Pancreas (tissue), 10 donors: ENCODE measurements at regions not wholly inside any gene's neighbourhood (a gene's known extent, or its start where the extent isn't known, plus 50 kb on each side); places are given as distances from the start of the nearest gene placed in this dataset.
"Not testable (repeated sequence)": the region's sequence is repeated elsewhere in the genome, so short reads cannot be mapped to it uniquely, and the experiment has no call there.

ENCODE experiments used
- ATAC-seq, 4 donors: fragments of 200-7000 bp; cut with Tn5 transposase; one replicate each; pipeline versions ENCODE4 v1.8.0 to v1.9.1; 2020; ENCODE audit warnings: mild to moderate bottlenecking in 4 of 4, moderate library complexity in 4 of 4
- DNase-seq, 6 donors: peaks; one replicate each; pipeline ENCODE4 v3.0.0-alpha.2; 2020
- FAIRE-seq: peaks from 2 replicates; lab custom pipeline; 2012; peaks lifted over from hg19 to GRCh38; lab: Jason Lieb, UNC
- H3K27ac ChIP-seq, 4 donors: fragments of 200-600 bp; sonication (generic); 1 replicate in 3 of 4; 2 replicates in 1 of 4; pipeline versions ENCODE4 v1.5.0 to v1.8.0; 2020
- H3K27me3 ChIP-seq, 4 donors: fragments of 200-600 bp; one replicate each; pipeline ENCODE4 v1.8.0; 2021
- H3K36me3 ChIP-seq, 3 donors: fragments of 200-600 bp; sonication (generic) in 1 of 3; one replicate each; pipeline versions ENCODE4 v1.5.0 to v1.8.0; 2020 to 2021
- H3K4me1 ChIP-seq, 3 donors: fragments of 200-600 bp; one replicate each; pipeline ENCODE4 v1.8.0; 2021
- H3K4me3 ChIP-seq, 4 donors: fragments of 200-600 bp; sonication (generic) in 2 of 4; one replicate each; pipeline versions ENCODE4 v1.5.0 to v1.8.0; 2020 to 2021
- H3K9me3 ChIP-seq, 4 donors: fragments of 200-600 bp; one replicate each; pipeline ENCODE4 v1.8.0; 2021
- CTCF ChIP-seq, 4 donors: fragments of 200-600 bp; sonication (generic) in 3 of 4; IDR thresholded peaks; one replicate each; pipeline versions ENCODE4 v1.5.0 to v1.8.0; 2021; ENCODE audit warnings: antibody characterized with exemption in 4 of 4
- WGBS, 2 donors: extraction: QIAGEN DNeasy Blood & Tissue Kit; methylation state at CpG; one replicate each; pipeline ENCODE4 v1.1.7; 2013; 5-methylcytosine and 5-hydroxymethylcytosine counted together
- intact Hi-C, 3 donors: fragments of 100-400 bp; cut with DNase I; formaldehyde crosslinking; loops; one replicate each; pipeline versions ENCODE4 v1.11.1 to v1.14.2; 2022
- donor health status: healthy with polysubstance abuse.
- donor health status: DM: no; HTN: no; CAD: no; lungs with moderate emphysema.
- donor health status: DM: no; HTN: no; CAD: no.
- donor health status: control.
- donor health status: control.
- donor health status: Bipolar disorder and iron deficiency.
- donor health status: DM: yes; HTN: yes; CAD: no.
- donor health status: DM: no; HTN: no; CAD: no.
- donor health status: DM: no; HTN: no; CAD: no.
- donor health status: DM: yes; HTN: yes; CAD: no.

GRCh38 chr6:14887986-14888574 lies 357.8 kb upstream of the JARID2 start:
- no peak for ATAC-seq
- no peak for FAIRE-seq
- intact Hi-C loops = no loop called here
- H3K27ac ChIP-seq = no peak overlapping the region
- WGBS, 2 donors = 90 to 99% methylated on average over 5 of the region's 5 CpGs
- no peaks in the 10 kb centered on the region for H3K27me3 ChIP-seq
- no peak for DNase-seq
- TF ChIP-seq CTCF (IDR thresholded peaks at IDR 0.05) = no peak
- H3K4me1 ChIP-seq = no peaks in the 10 kb centered on the region
- H3K4me3 ChIP-seq = no peak overlapping the region
- no peaks in the 10 kb centered on the region for H3K9me3 ChIP-seq
- no peaks in the 10 kb centered on the region for H3K36me3 ChIP-seq

GRCh38 chr6:14888575-14889000 lies 357.3 kb upstream of the JARID2 start:
- DNase-seq (no peak), ATAC-seq (no peak), FAIRE-seq (no peak)
- no peaks in the 10 kb centered on the region for H3K27me3 ChIP-seq
- no peak overlapping the region for H3K4me3 ChIP-seq
- H3K36me3 ChIP-seq = no peaks in the 10 kb centered on the region
- intact Hi-C loops = no loop called here
- no peak overlapping the region for H3K27ac ChIP-seq
- H3K4me1 ChIP-seq = no peaks in the 10 kb centered on the region
- WGBS, 2 donors = 84 to 85% methylated on average over 4 of the region's 4 CpGs
- H3K9me3 ChIP-seq = no peaks in the 10 kb centered on the region
- TF ChIP-seq CTCF (IDR thresholded peaks at IDR 0.05) = no peak

DNA sequence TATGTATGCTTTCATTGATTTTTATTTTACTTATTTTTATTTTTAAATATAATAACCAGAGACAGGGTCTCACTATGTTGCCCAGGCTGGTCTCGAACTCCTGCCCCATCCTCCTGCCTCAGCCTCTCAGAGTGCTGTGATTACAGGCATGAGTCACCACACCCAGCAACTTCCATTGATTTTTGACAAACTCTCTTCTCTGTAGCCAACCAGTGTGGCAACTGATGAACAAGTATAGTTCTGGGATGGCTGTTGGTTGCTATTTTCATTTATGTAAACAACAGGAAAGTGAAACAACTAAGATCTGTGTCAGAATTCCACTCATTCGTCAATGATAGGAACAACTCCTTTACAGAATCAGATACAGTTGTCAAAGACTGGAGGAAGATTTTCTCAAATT lies 356.7 kb upstream of the JARID2 start:
- DNase-seq = no peak
- peak; percentile 35 to 60 (median 56) for ATAC-seq
- Histone ChIP-seq H3K9me3 (no peaks in the 10 kb centered on the region), H3K27ac (peak overlapping the region in 1 of 4 donors; percentile 33), H3K36me3 (no peaks in the 10 kb centered on the region), H3K4me1 (no peaks in the 10 kb centered on the region), H3K4me3 (no peak overlapping the region), H3K27me3 (no peaks in the 10 kb centered on the region)
- FAIRE-seq = no peak
- TF ChIP-seq CTCF (IDR thresholded peaks at IDR 0.05) = no peak
- intact Hi-C loops = no loop called here
- 40 to 50% methylated on average over 2 of the region's 2 CpGs for WGBS, 2 donors

DNA sequence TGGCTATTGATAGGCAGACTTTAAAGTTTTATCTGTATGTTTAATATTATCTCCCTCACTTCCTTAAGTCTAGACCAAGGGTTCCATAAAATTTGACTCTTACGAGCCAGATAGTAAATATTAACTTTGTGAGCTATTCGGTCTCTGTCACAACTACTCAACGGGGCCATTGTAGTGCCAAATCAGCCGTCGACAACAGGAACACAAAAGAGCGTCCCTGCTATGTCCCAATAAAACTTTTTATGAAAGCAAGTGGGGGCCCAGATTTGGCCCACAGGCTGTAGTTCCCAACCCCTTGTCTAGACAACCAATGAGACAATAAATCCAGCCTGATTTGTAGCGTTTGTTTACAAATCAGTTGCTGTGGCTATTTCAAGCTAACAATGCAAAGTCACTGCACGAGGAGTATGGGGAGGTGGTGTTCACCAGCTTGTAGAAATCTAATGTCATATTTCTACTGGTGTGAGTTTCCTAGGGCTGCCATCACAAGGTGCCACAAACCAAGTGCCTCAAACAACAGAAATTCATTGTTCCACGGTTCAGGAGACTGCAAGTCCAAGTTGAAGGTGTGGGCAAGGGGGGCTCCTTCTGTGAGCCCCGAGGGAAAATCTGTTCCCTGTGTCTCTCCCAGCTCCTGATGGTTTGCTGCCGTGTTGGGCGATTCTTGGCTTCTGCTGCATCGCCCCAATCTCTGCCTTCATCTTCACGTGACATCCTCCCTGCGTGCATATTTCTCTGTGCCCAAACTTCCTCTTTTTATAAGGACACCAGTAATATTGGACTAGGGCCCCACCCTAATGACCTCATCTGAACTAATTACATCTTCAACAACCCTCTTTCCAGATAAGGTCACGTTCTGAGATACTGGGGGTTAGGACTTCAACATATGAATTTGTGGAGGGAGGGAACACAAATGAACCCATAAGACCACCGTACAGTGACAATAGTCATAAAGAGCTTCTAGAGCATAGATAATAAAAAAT lies 356.0 kb upstream of the JARID2 start:
- Histone ChIP-seq H3K27ac (peak overlapping the region in 2 of 4 donors; percentile 2 to 33), H3K4me3 (no peak overlapping the region), H3K4me1 (no peaks in the 10 kb centered on the region), H3K27me3 (no peaks in the 10 kb centered on the region), H3K36me3 (no peaks in the 10 kb centered on the region), H3K9me3 (no peaks in the 10 kb centered on the region)
- ATAC-seq (peak in 2 of 4 donors; percentile 11 to 14), DNase-seq (no peak), FAIRE-seq (no peak)
- no peak for TF ChIP-seq CTCF (IDR thresholded peaks at IDR 0.05)
- intact Hi-C loops = no loop called here
- 62 to 66% methylated on average over 17 of the region's 17 CpGs for WGBS, 2 donors

DNA sequence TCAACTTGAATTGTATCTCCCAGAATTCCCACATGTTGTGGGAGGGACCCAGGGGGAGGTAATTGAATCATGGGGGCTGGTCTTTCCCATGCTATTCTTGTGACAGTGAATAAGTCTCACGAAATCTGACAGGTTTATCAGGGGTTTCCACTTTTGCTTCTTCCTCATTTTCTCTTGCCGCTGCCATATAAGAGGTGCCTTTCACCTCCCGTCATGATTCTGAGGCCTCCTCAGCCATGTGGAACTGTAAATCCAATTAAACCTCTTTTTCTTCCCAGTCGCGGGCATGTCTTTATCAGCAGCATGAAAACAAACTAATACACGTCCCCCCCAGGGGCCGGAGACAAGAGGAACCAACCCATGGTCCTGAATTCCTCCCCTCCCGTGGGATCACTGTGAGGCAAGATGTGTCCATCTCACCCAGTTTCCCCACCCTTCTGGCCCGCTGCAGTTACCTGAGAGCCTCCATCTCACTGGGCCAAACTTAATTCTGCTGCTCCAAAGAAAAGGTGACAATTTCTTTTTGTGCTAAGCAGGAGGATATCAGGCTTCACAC lies 354.0 kb upstream of the JARID2 start:
- H3K27ac ChIP-seq, H3K9me3 ChIP-seq, H3K36me3 ChIP-seq, H3K27me3 ChIP-seq, DNase-seq, ATAC-seq, intact Hi-C loops, FAIRE-seq, H3K4me1 ChIP-seq, H3K4me3 ChIP-seq: not testable (repeated sequence)
- WGBS, 2 donors = 59 to 69% methylated on average over 9 of the region's 9 CpGs
